UCSD-AML1 (cell line): ENCODE measurements at regions not wholly inside any gene's neighbourhood (a gene's known extent, or its start where the extent isn't known, plus 50 kb on each side); places are given as distances from the start of the nearest gene placed in this dataset.
A peak's percentile ranks its signal among the peaks of the same experiment; 100 is the strongest.

Source experiments
- DNase-seq: peaks from one replicate; lab custom pipeline; 2025; ENCODE audit not compliant: unreplicated experiment; lab: John Stamatoyannopoulos, UW

GRCh38 chr4:37054531-37055077 lies 189.9 kb upstream of the NWD2 start:
- DNase-seq, result no peak

- no peak for DNase-seq
Observed at GRCh38 chr4:37058826-37059225, 185.7 kb upstream of the NWD2 start.

GRCh38 chr4:37066159-37066558 lies 178.4 kb upstream of the NWD2 start:
- DNase-seq, result no peak

- DNase-seq, result peak; percentile 6
Observed at GRCh38 chr4:37068580-37068979, 176.0 kb upstream of the NWD2 start.

- DNase-seq, result peak; percentile 2
Observed at GRCh38 chr4:37070041-37070440, 174.5 kb upstream of the NWD2 start.

- no peak for DNase-seq
Observed at GRCh38 chr4:37071576-37071975, 173.0 kb upstream of the NWD2 start.

- DNase-seq, result no peak
Observed at GRCh38 chr4:37073226-37073840, 171.2 kb upstream of the NWD2 start.

GRCh38 chr4:37082912-37083311 lies 161.6 kb upstream of the NWD2 start:
- no peak for DNase-seq

GRCh38 chr4:37095925-37096324 lies 148.6 kb upstream of the NWD2 start:
- DNase-seq, result no peak

GRCh38 chr4:37101182-37101581 lies 143.4 kb upstream of the NWD2 start:
- DNase-seq, result no peak

GRCh38 chr4:37101686-37102085 lies 142.9 kb upstream of the NWD2 start:
- DNase-seq, result no peak

- DNase-seq, result no peak
Observed at GRCh38 chr4:37109756-37110155, 134.8 kb upstream of the NWD2 start.

- no peak for DNase-seq
Observed at GRCh38 chr4:37124800-37125199, 119.7 kb upstream of the NWD2 start.

GRCh38 chr4:37126051-37126450 lies 118.5 kb upstream of the NWD2 start:
- DNase-seq, result no peak

GRCh38 chr4:37130465-37130864 lies 114.1 kb upstream of the NWD2 start:
- no peak for DNase-seq

- no peak for DNase-seq
Observed at GRCh38 chr4:37132351-37132974, 112.1 kb upstream of the NWD2 start.

- DNase-seq, result no peak
Observed at GRCh38 chr4:37132975-37133360, 111.6 kb upstream of the NWD2 start.

GRCh38 chr4:37138019-37138653 lies 106.4 kb upstream of the NWD2 start:
- no peak for DNase-seq

GRCh38 chr4:37138789-37139188 lies 105.8 kb upstream of the NWD2 start:
- no peak for DNase-seq

- DNase-seq, result no peak
Observed at GRCh38 chr4:37139987-37140386, 104.6 kb upstream of the NWD2 start.

- DNase-seq, result no peak
Observed at GRCh38 chr4:37146260-37146659, 98.3 kb upstream of the NWD2 start.

GRCh38 chr4:37157476-37158167 lies 86.9 kb upstream of the NWD2 start:
- DNase-seq, result peak; percentile 3
